OCI-LY3 (cell line): ENCODE measurements at regions not wholly inside any gene's neighbourhood (a gene's known extent, or its start where the extent isn't known, plus 50 kb on each side); places are given as distances from the start of the nearest gene placed in this dataset.

Experiments used
- CTCF ChIP-seq: fragments of 200-600, 300-600 bp; sonication (generic); IDR thresholded peaks from 2 replicates; pipeline ENCODE4 v1.5.1; 2014; ENCODE audit warnings: antibody characterized with exemption, low read length, low read depth
- EZH2phosphoT487 ChIP-seq: fragments of 200-600 bp; shearing (Covaris generic); IDR thresholded peaks from 2 replicates; pipeline ENCODE4 v1.6.1; 2018; ENCODE audit warnings: antibody characterized with exemption, mixed run types, low read depth

GRCh38 chr11:45058647-45058950 is 87.8 kb upstream of the PRDM11 start:
- TF ChIP-seq CTCF = no peak
- TF ChIP-seq EZH2phosphoT487 = no peak
